Activated CD4-positive, alpha-beta T cell treated with anti-CD3 and anti-CD28 coated beads, Interleukin-10, Interleukin-2, amounts not matched to agents 100 ng/mL and 50 ng/mL, durations not matched to agents 16 hours and 8 hours (primary cell): ENCODE measurements at regions not wholly inside any gene's neighbourhood (a gene's known extent, or its start where the extent isn't known, plus 50 kb on each side); places are given as distances from the start of the nearest gene placed in this dataset.

Experiments
- DNase-seq: peaks from one replicate; pipeline ENCODE4 v3.0.0-alpha.2; 2020

DNA sequence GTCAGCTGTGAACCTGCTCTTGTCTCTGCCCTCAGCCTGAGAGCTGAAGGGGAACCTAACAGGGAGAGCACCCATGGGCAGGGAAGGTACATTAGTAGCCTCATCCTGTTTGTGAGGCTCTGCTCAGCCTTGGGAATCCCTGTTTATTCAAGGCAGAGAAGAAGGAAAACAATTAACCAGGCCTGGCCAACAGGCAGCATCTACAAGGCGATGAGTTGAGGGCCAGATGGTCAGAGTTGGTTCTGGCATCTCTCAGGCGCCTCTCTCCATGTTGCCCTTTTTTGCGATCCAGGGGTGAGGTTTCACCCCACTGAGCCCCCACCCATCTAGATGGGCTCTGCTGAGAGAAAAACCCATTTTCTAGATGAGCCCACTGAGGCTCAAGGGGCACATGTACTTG is 54.0 kb upstream of the TOP3B start:
- no peak for DNase-seq

DNA sequence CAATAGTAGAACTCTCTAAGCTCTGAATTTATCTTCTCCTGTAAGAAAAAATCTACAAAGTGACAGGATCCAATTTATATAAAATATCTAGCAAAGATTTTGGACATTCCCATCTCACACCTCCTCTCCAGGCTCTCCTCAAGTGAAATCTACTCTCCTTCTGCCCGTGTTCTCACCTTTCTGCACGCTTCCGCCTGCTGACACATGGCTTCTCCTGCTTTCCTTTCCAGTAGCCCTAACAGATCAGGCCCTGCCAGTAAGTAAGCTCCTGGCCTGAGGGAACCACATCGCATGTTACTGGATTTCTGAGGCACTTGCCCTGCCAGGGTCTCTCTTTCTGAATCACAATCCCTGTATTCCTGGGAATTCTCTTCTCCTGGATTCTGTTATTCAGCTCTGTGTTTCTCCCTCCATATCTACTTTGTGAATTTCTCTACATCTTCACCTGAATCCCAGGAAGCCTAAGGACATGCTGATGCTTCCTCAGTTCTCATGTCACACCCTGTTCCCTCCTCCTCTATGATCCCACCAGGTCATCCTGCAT is 53.3 kb upstream of the TOP3B start:
- DNase-seq = no peak

DNA sequence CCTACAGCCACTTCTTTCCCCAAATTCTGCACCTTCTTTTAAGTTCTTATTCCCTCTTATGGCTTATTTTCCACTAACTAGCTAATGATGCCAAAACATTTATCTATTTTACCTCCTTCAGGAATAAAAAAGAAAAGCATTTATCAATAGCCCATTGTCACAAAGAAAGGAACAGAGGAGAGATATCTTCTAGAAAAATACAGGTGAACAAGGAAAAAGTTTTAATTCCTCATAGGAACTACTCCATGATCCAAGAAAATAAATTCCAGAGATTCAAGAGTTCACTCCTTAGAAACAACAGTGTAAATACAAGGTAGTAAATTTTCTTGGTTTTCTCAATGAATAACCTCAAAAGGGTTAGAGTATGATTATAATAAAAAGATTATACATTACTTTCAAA is 52.6 kb upstream of the TOP3B start:
- no peak for DNase-seq

DNA sequence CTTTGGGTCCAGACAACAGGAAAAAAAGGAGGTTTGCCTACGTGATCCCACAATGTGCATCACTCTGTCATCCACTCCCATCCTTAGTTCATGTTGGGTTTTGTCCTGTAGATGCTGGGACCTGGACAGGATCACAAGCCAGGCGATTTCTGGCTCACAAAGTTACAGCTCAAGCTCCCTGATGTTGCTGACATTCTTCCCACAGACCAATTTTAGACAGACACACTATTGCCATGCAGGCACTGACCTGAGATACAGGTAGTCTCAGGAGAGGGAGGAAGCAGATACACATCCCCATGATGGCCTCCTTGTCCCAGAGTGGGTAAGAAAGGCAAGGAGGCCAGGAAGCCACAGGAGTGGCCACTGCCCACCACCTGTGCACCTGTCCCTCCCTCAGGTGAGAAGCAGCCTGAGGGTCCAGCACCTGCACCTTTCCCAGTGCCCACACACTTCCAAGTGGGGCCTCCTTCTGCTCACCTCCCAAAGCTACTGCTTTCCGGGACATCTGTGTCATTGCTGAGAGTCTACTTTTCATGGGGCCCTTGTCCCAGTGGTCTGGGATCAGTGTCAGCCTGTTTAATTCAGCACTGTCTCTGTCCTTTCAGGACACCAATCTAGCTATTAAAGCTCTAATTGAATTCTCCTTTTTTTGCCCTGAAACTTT is 52.0 kb upstream of the TOP3B start:
- no peak for DNase-seq

DNA sequence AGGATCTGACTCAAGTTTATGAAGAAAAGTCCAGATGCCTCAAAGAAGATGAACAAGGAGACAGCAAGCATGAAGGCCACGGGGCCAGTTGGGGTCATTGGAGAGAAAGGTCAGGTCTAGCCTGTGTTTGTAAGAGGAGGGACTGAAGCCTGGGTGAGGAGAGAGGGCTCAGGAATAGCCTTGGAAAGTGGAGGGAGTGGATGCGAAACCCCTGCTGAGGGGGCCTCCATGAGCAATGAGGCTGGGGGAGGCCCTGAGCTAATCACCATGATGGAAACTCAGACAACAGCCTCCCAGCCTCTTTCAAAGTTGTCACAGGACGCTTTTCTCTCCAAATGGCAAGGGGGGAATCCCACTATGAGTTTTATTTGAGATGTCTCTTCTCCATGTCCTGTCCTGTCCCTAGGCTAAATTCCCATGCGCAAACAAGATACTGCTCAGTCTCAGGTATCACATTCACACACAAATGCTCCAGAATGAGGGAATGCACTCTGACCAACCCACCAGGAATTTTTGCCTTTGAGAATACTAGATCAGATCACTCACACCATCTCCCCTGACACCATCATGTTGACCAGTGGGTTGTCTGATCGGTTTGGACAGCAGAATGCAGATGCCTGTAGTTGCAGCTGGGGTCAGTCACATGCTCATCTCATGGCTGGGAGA is 51.3 kb upstream of the TOP3B start:
- no peak for DNase-seq

DNA sequence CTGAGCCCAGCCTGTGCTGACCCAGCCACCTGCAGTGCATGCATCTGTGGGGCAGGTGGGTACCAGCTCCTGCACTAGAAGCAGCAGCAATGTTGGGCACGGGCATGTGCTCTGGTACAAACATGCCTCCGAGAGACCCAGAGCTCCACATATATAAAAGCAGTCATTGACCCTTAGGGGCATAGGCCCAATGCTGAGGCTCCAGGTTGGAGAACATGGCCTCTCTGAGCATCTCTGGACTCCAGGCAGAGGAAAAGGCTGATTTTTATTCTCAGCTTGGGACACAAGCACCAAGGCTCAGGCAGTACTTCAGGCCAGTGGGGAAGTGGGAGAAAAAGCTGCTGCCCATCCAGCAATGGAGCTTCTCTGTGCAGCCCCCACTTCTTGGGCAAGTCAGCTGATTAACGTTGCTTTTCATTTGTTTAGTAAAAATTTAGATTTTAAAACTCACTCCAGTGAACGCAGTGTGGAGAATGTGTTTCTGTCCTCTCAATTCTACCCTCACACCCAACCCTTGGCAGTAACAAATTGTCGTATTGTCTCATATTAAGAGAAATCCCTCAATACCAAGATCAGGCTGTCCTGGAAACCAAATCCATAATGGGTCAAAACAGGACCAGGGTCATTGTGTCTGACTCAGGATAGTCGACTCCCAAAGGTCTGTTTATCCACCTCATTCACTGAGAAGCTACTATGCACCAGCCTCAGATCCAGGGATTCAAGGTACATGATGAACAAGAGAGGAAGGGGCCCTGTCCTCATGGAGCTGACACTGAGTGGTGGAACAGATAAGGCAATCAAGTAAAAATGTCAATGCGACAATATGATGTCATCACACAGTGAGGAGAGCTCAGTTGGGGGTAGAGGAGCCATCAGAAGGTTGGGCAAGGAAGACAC is 50.6 kb upstream of the TOP3B start:
- DNase-seq = no peak

DNA sequence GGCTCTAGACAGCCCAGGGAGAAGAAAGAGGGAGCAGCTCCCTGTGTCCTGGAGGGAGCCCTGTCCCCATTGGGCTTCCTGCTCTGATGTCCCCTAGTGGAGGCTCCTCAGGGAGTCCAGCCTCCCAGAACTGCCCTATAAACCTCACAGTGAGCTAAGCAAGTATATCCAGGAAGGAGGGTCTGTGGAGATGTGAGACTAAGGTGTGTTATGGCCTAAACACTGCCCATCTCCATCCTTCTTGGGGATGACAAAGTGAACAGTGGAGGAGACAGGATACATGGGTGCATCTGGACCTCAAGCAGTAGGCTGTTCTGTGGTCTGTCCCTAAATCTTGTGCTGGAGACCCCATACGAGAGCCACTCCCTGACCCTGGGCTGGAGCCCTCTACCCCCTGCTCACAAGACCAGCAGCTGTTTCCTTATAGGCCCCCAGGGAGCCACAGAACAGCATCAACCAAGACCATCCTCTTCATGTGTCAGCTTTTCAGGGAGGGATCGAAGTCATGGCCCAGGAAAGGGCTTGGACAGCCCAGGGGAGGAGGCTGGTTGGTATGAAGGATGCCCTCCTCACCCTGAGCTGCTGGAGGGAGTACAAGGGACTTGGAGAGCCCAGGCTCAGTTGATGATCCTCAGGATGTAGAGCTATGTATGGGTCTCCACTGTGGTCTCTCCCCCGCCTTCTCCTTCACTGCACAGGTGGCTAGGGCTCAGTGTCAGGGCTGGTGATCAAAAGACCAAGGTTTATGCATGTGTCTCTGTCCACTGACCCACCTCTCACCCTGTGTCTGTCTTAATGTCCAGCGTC is 49.7 kb upstream of the TOP3B start:
- DNase-seq = no peak
